ENCODE measurements at regions not wholly inside any gene's neighbourhood (a gene's known extent, or its start where the extent isn't known, plus 50 kb on each side); places are given as distances from the start of the nearest gene placed in this dataset.
"Not testable (repeated sequence)": the region's sequence is repeated elsewhere in the genome, so short reads cannot be mapped to it uniquely, and the experiment has no call there.

- H3K9ac ChIP-seq (ENCODE audit: low read length); H3K79me2 ChIP-seq (ENCODE audit: low read length); H4K20me1 ChIP-seq (ENCODE audit: insufficient read depth, low read depth, low read length); H2AFZ ChIP-seq (ENCODE audit: low read length); H3K4me2 ChIP-seq (ENCODE audit: low read depth, low read length, poor library complexity, severe bottlenecking); DNase-seq; H3K27ac ChIP-seq (ENCODE audit: low read length); H3K27me3 ChIP-seq (ENCODE audit: low read length); H3K4me1 ChIP-seq (ENCODE audit: low read length); H3K4me3 ChIP-seq (ENCODE audit: low read length); H3K9me2 ChIP-seq (replicated peaks; ENCODE audit: insufficient read depth, low read length); H3K36me3 ChIP-seq (ENCODE audit: insufficient read depth, low read length): not testable (repeated sequence)
- peaks cover 11% of the 10 kb centered on the region; the same call in 1 of the 2 replicates for H3K9me3 ChIP-seq (ENCODE audit: low read length)
These were observed 223.1 kb downstream of the PPP4R3C start for GRCh38 chrX:27240042-27240441.

- no peaks in the 10 kb centered on the region for H3K79me2 ChIP-seq (ENCODE audit: low read length)
- H3K4me1 ChIP-seq (ENCODE audit: low read length): no peaks in the 10 kb centered on the region
- peaks cover 12% of the 10 kb centered on the region; the same call in 1 of the 2 replicates for H3K9me3 ChIP-seq (ENCODE audit: low read length)
- H3K9me2 ChIP-seq (replicated peaks; ENCODE audit: insufficient read depth, low read length): no peaks in the 10 kb centered on the region
- no peak overlapping the region for H3K9ac ChIP-seq (ENCODE audit: low read length)
- no peak overlapping the region for H3K4me3 ChIP-seq (ENCODE audit: low read length)
- no peak overlapping the region for H3K4me2 ChIP-seq (ENCODE audit: low read depth, low read length, poor library complexity, severe bottlenecking)
- DNase-seq: no peak
- no peaks in the 10 kb centered on the region for H3K36me3 ChIP-seq (ENCODE audit: insufficient read depth, low read length)
- no peak overlapping the region for H2AFZ ChIP-seq (ENCODE audit: low read length)
- H3K27me3 ChIP-seq (ENCODE audit: low read length): no peaks in the 10 kb centered on the region
- H4K20me1 ChIP-seq (ENCODE audit: insufficient read depth, low read depth, low read length): no peaks in the 10 kb centered on the region
- no peak overlapping the region for H3K27ac ChIP-seq (ENCODE audit: low read length)
These were observed 226.5 kb downstream of the PPP4R3C start for GRCh38 chrX:27236681-27237080.

- Histone ChIP-seq H3K27me3 (ENCODE audit: low read length) (no peaks in the 10 kb centered on the region), H3K27ac (ENCODE audit: low read length) (no peak overlapping the region), H2AFZ (ENCODE audit: low read length) (no peak overlapping the region), H3K79me2 (ENCODE audit: low read length) (no peaks in the 10 kb centered on the region), H3K36me3 (ENCODE audit: insufficient read depth, low read length) (no peaks in the 10 kb centered on the region), H3K9me2 (replicated peaks; ENCODE audit: insufficient read depth, low read length) (no peaks in the 10 kb centered on the region), H3K9me3 (ENCODE audit: low read length) (peaks cover 5% of the 10 kb centered on the region; the same call in 1 of the 2 replicates), H3K4me3 (ENCODE audit: low read length) (no peak overlapping the region), H3K4me2 (ENCODE audit: low read depth, low read length, poor library complexity, severe bottlenecking) (no peak overlapping the region), H3K9ac (ENCODE audit: low read length) (no peak overlapping the region), H4K20me1 (ENCODE audit: insufficient read depth, low read depth, low read length) (no peaks in the 10 kb centered on the region), H3K4me1 (ENCODE audit: low read length) (no peaks in the 10 kb centered on the region)
- DNase-seq: no peak
These were observed 233.4 kb downstream of the PPP4R3C start for GRCh38 chrX:27229721-27230120.

GRCh38 chrX:27222661-27223060 lies 240.5 kb downstream of the PPP4R3C start:
- H3K9me2 ChIP-seq (replicated peaks; ENCODE audit: insufficient read depth, low read length): no peaks in the 10 kb centered on the region
- no peaks in the 10 kb centered on the region for H3K27me3 ChIP-seq (ENCODE audit: low read length)
- H3K27ac ChIP-seq (ENCODE audit: low read length): no peak overlapping the region
- H3K9ac ChIP-seq (ENCODE audit: low read length): no peak overlapping the region
- H3K4me2 ChIP-seq (ENCODE audit: low read depth, low read length, poor library complexity, severe bottlenecking): no peak overlapping the region
- no peak overlapping the region for H3K4me3 ChIP-seq (ENCODE audit: low read length)
- H3K9me3 ChIP-seq (ENCODE audit: low read length): peaks cover 13% of the 10 kb centered on the region
- H4K20me1 ChIP-seq (ENCODE audit: insufficient read depth, low read depth, low read length): no peaks in the 10 kb centered on the region
- no peak for DNase-seq
- no peaks in the 10 kb centered on the region for H3K79me2 ChIP-seq (ENCODE audit: low read length)
- no peaks in the 10 kb centered on the region for H3K4me1 ChIP-seq (ENCODE audit: low read length)
- no peaks in the 10 kb centered on the region for H3K36me3 ChIP-seq (ENCODE audit: insufficient read depth, low read length)
- H2AFZ ChIP-seq (ENCODE audit: low read length): no peak overlapping the region

GRCh38 chrX:27186671-27187070 lies 276.5 kb downstream of the PPP4R3C start:
- Histone ChIP-seq H3K9me3 (ENCODE audit: low read length) (peaks cover 4% of the 10 kb centered on the region; the same call in 1 of the 2 replicates), H4K20me1 (ENCODE audit: insufficient read depth, low read depth, low read length) (no peaks in the 10 kb centered on the region), H3K4me1 (ENCODE audit: low read length) (no peaks in the 10 kb centered on the region), H3K9me2 (replicated peaks; ENCODE audit: insufficient read depth, low read length) (no peaks in the 10 kb centered on the region), H3K27ac (ENCODE audit: low read length) (no peak overlapping the region), H3K79me2 (ENCODE audit: low read length) (no peaks in the 10 kb centered on the region), H3K4me2 (ENCODE audit: low read depth, low read length, poor library complexity, severe bottlenecking) (no peak overlapping the region), H3K4me3 (ENCODE audit: low read length) (no peak overlapping the region), H2AFZ (ENCODE audit: low read length) (0 out of 2 replicates have a peak overlapping the region, but pooled peaks have one; percentile 74), H3K36me3 (ENCODE audit: insufficient read depth, low read length) (no peaks in the 10 kb centered on the region), H3K27me3 (ENCODE audit: low read length) (no peaks in the 10 kb centered on the region), H3K9ac (ENCODE audit: low read length) (no peak overlapping the region)
- DNase-seq: peak; percentile 84

GRCh38 chrX:27163236-27163635 lies 299.9 kb downstream of the PPP4R3C start:
- Histone ChIP-seq H3K27ac (ENCODE audit: low read length) (no peak overlapping the region), H3K4me2 (ENCODE audit: low read depth, low read length, poor library complexity, severe bottlenecking) (no peak overlapping the region), H3K9me3 (ENCODE audit: low read length) (peaks cover 21% of the 10 kb centered on the region), H3K9me2 (replicated peaks; ENCODE audit: insufficient read depth, low read length) (no peaks in the 10 kb centered on the region), H4K20me1 (ENCODE audit: insufficient read depth, low read depth, low read length) (no peaks in the 10 kb centered on the region), H3K9ac (ENCODE audit: low read length) (no peak overlapping the region), H3K27me3 (ENCODE audit: low read length) (no peaks in the 10 kb centered on the region), H3K4me3 (ENCODE audit: low read length) (no peak overlapping the region), H2AFZ (ENCODE audit: low read length) (no peak overlapping the region), H3K4me1 (ENCODE audit: low read length) (no peaks in the 10 kb centered on the region), H3K36me3 (ENCODE audit: insufficient read depth, low read length) (no peaks in the 10 kb centered on the region), H3K79me2 (ENCODE audit: low read length) (no peaks in the 10 kb centered on the region)
- no peak for DNase-seq

GRCh38 chrX:27162496-27162895 lies 300.6 kb downstream of the PPP4R3C start:
- no peak overlapping the region for H3K4me2 ChIP-seq (ENCODE audit: low read depth, low read length, poor library complexity, severe bottlenecking)
- H3K36me3 ChIP-seq (ENCODE audit: insufficient read depth, low read length): no peaks in the 10 kb centered on the region
- peaks cover 21% of the 10 kb centered on the region for H3K9me3 ChIP-seq (ENCODE audit: low read length)
- no peaks in the 10 kb centered on the region for H3K79me2 ChIP-seq (ENCODE audit: low read length)
- H2AFZ ChIP-seq (ENCODE audit: low read length): no peak overlapping the region
- no peak overlapping the region for H3K9ac ChIP-seq (ENCODE audit: low read length)
- DNase-seq: no peak
- no peaks in the 10 kb centered on the region for H4K20me1 ChIP-seq (ENCODE audit: insufficient read depth, low read depth, low read length)
- H3K9me2 ChIP-seq (replicated peaks; ENCODE audit: insufficient read depth, low read length): no peaks in the 10 kb centered on the region
- no peaks in the 10 kb centered on the region for H3K27me3 ChIP-seq (ENCODE audit: low read length)
- H3K4me3 ChIP-seq (ENCODE audit: low read length): no peak overlapping the region
- H3K27ac ChIP-seq (ENCODE audit: low read length): no peak overlapping the region
- no peaks in the 10 kb centered on the region for H3K4me1 ChIP-seq (ENCODE audit: low read length)

GRCh38 chrX:27156921-27157320 lies 306.2 kb downstream of the PPP4R3C start:
- not testable (repeated sequence) for H4K20me1 ChIP-seq (ENCODE audit: insufficient read depth, low read depth, low read length); H3K4me1 ChIP-seq (ENCODE audit: low read length); H3K4me3 ChIP-seq (ENCODE audit: low read length); H3K9me2 ChIP-seq (replicated peaks; ENCODE audit: insufficient read depth, low read length); H3K36me3 ChIP-seq (ENCODE audit: insufficient read depth, low read length); DNase-seq; H3K9ac ChIP-seq (ENCODE audit: low read length); H2AFZ ChIP-seq (ENCODE audit: low read length); H3K27ac ChIP-seq (ENCODE audit: low read length); H3K79me2 ChIP-seq (ENCODE audit: low read length); H3K9me3 ChIP-seq (ENCODE audit: low read length); H3K27me3 ChIP-seq (ENCODE audit: low read length); H3K4me2 ChIP-seq (ENCODE audit: low read depth, low read length, poor library complexity, severe bottlenecking)

- H3K79me2 ChIP-seq (ENCODE audit: low read length): no peaks in the 10 kb centered on the region
- H3K27me3 ChIP-seq (ENCODE audit: low read length): no peaks in the 10 kb centered on the region
- H3K4me3 ChIP-seq (ENCODE audit: low read length): no peak overlapping the region
- no peak for DNase-seq
- no peaks in the 10 kb centered on the region for H3K36me3 ChIP-seq (ENCODE audit: insufficient read depth, low read length)
- H2AFZ ChIP-seq (ENCODE audit: low read length): no peak overlapping the region
- H3K4me2 ChIP-seq (ENCODE audit: low read depth, low read length, poor library complexity, severe bottlenecking): no peak overlapping the region
- no peak overlapping the region for H3K9ac ChIP-seq (ENCODE audit: low read length)
- no peaks in the 10 kb centered on the region for H3K9me2 ChIP-seq (replicated peaks; ENCODE audit: insufficient read depth, low read length)
- H3K27ac ChIP-seq (ENCODE audit: low read length): no peak overlapping the region
- peaks cover 15% of the 10 kb centered on the region for H3K9me3 ChIP-seq (ENCODE audit: low read length)
- no peaks in the 10 kb centered on the region for H3K4me1 ChIP-seq (ENCODE audit: low read length)
- no peaks in the 10 kb centered on the region for H4K20me1 ChIP-seq (ENCODE audit: insufficient read depth, low read depth, low read length)
These were observed 326.8 kb downstream of the PPP4R3C start for GRCh38 chrX:27136325-27136724.

Data from Karpas-422 (cell line).